Mesenchymal stem cell (in vitro differentiated cells and primary cell): ENCODE measurements at regions not wholly inside any gene's neighbourhood (a gene's known extent, or its start where the extent isn't known, plus 50 kb on each side); places are given as distances from the start of the nearest gene placed in this dataset.

ENCODE experiments used
- DNase-seq: peaks from one replicate; pipeline ENCODE4 v3.0.0-alpha.2; 2013
- H2AFZ ChIP-seq: one replicate; pipeline ENCODE4 v1.6.1; 2013; ENCODE audit warnings: low read depth, mild to moderate bottlenecking, control low read depth, inconsistent platforms, low read length, moderate library complexity
- H2AK5ac ChIP-seq: 2 replicates; pipeline ENCODE4 v1.6.1; 2013; ENCODE audit warnings: low read length, moderate library complexity, mild to moderate bottlenecking, inconsistent platforms; ENCODE audit not compliant: severe bottlenecking
- H2BK120ac ChIP-seq: one replicate; pipeline ENCODE4 v1.6.1; 2013; ENCODE audit warnings: low read depth, mild to moderate bottlenecking, inconsistent platforms, low read length, moderate library complexity
- H2BK12ac ChIP-seq, 2 experiments: one replicate each; pipeline ENCODE4 v1.6.1; 2013; ENCODE audit warnings: inconsistent platforms in 2 of 2, low read length in 2 of 2, mild to moderate bottlenecking in 2 of 2, moderate library complexity in 2 of 2, control low read depth in 1 of 2
- H2BK15ac ChIP-seq: one replicate; pipeline ENCODE4 v1.6.1; 2013; ENCODE audit warnings: mild to moderate bottlenecking, low read depth, inconsistent platforms; ENCODE audit not compliant: poor library complexity, severe bottlenecking
- H2BK5ac ChIP-seq: 2 replicates; pipeline ENCODE4 v1.6.1; 2013; ENCODE audit warnings: low read depth, mild to moderate bottlenecking, low read length, control low read depth, inconsistent platforms; ENCODE audit not compliant: poor library complexity, severe bottlenecking
- H3K14ac ChIP-seq, 2 experiments: one replicate each; pipeline ENCODE4 v1.6.1; 2013; ENCODE audit warnings: inconsistent platforms in 2 of 2, low read length in 2 of 2, control low read depth in 1 of 2, mild to moderate bottlenecking in 1 of 2, moderate library complexity in 1 of 2
- H3K18ac ChIP-seq, 2 experiments: one replicate each; pipeline ENCODE4 v1.6.1; 2013; ENCODE audit warnings: inconsistent platforms in 2 of 2, low read length in 2 of 2, control low read depth in 1 of 2, low read depth in 1 of 2, mild to moderate bottlenecking in 1 of 2
- H3K23ac ChIP-seq, 2 experiments: one replicate each; pipeline ENCODE4 v1.6.1; 2013; ENCODE audit warnings: inconsistent platforms in 2 of 2, low read length in 2 of 2, mild to moderate bottlenecking in 2 of 2, moderate library complexity in 2 of 2, control low read depth in 1 of 2
- H3K27ac ChIP-seq: 2 replicates; pipeline ENCODE4 v1.5.1; 2013; ENCODE audit warnings: mild to moderate bottlenecking, moderate library complexity, low read length, control low read depth, inconsistent platforms; ENCODE audit not compliant: poor library complexity, severe bottlenecking
- H3K27me3 ChIP-seq, 2 experiments: 2 replicates each; pipeline versions ENCODE4 v1.6.1 to v1.7.0; 2013; ENCODE audit warnings: low read length in 2 of 2, mild to moderate bottlenecking in 2 of 2, moderate library complexity in 2 of 2, control low read depth in 1 of 2, inconsistent platforms in 1 of 2; ENCODE audit not compliant: control insufficient read depth in 1 of 2, insufficient read depth in 1 of 2
- H3K36me3 ChIP-seq, 2 experiments: 2 replicates each; pipeline versions ENCODE4 v1.6.1 to v1.7.0; 2013; ENCODE audit warnings: low read length in 2 of 2, control low read depth in 1 of 2, inconsistent platforms in 1 of 2, low read depth in 1 of 2, mild to moderate bottlenecking in 1 of 2; ENCODE audit not compliant: insufficient read depth in 2 of 2, control insufficient read depth in 1 of 2
- H3K4ac ChIP-seq, 2 experiments: one replicate each; pipeline ENCODE4 v1.6.1; 2013; ENCODE audit warnings: inconsistent platforms in 2 of 2, low read length in 2 of 2, mild to moderate bottlenecking in 2 of 2, moderate library complexity in 2 of 2, control low read depth in 1 of 2, low read depth in 1 of 2
- H3K4me1 ChIP-seq: 2 replicates; pipeline ENCODE4 v1.6.1; 2013; ENCODE audit warnings: low read depth, low read length, control low read depth; ENCODE audit not compliant: control insufficient read depth, insufficient read depth
- H3K4me2 ChIP-seq: 2 replicates; pipeline ENCODE4 v1.6.1; 2013; ENCODE audit warnings: low read length, mild to moderate bottlenecking, inconsistent platforms; ENCODE audit not compliant: poor library complexity, severe bottlenecking
- H3K4me3 ChIP-seq, 2 experiments: 2 replicates each; pipeline versions ENCODE4 v1.5.1 to v1.7.0; 2013; ENCODE audit warnings: low read length in 2 of 2, mild to moderate bottlenecking in 2 of 2, control low read depth in 1 of 2, low read depth in 1 of 2; ENCODE audit not compliant: insufficient read depth in 1 of 2
- H3K79me1 ChIP-seq: replicated peaks from 2 replicates; pipeline ENCODE4 v1.6.1; 2013; ENCODE audit warnings: mild to moderate bottlenecking, control low read depth, low read length, inconsistent platforms; ENCODE audit not compliant: poor library complexity, severe bottlenecking
- H3K9ac ChIP-seq: 2 replicates; pipeline ENCODE4 v1.7.0; 2013; ENCODE audit warnings: mild to moderate bottlenecking, low read length, moderate library complexity
- H3K9me3 ChIP-seq: 2 replicates; pipeline ENCODE4 v1.7.0; 2013; ENCODE audit warnings: mild to moderate bottlenecking, low read length; ENCODE audit not compliant: control insufficient read depth
- H4K8ac ChIP-seq: one replicate; pipeline ENCODE4 v1.6.1; 2013; ENCODE audit warnings: inconsistent platforms, mild to moderate bottlenecking, low read length, moderate library complexity
- H4K91ac ChIP-seq: one replicate; pipeline ENCODE4 v1.6.1; 2013; ENCODE audit warnings: mild to moderate bottlenecking, low read length, inconsistent platforms
- WGBS: methylation state at CpG from one replicate; pipeline ENCODE4 v1.1.7; 2013; ENCODE audit warnings: mixed read lengths; 5-methylcytosine and 5-hydroxymethylcytosine counted together

GRCh38 chr4:24234288-24234848, 344.5 kb upstream of the PPARGC1A start:
- Histone ChIP-seq H2AK5ac (no peak overlapping the region), H2BK12ac (no peak overlapping the region), H3K27me3 (no peaks in the 10 kb centered on the region), H2BK15ac (no peak overlapping the region), H4K8ac (no peak overlapping the region), H3K27ac (no peak overlapping the region), H3K4me2 (no peak overlapping the region), H3K9ac (no peak overlapping the region), H3K23ac (no peak overlapping the region), H3K18ac (no peak overlapping the region), H3K4me1 (no peaks in the 10 kb centered on the region), H3K4me3 (no peak overlapping the region), H4K91ac (no peak overlapping the region), H3K14ac (no peak overlapping the region), H3K4ac (no peak overlapping the region), H3K79me1 (no peaks in the 10 kb centered on the region), H2BK5ac (no peak overlapping the region), H3K9me3 (no peaks in the 10 kb centered on the region), H2BK120ac (no peak overlapping the region), H3K36me3 (no peaks in the 10 kb centered on the region), H2AFZ (no peak overlapping the region)
- DNase-seq: no peak
- 100% methylated on average over 1 of the region's 3 CpGs for WGBS

- Histone ChIP-seq H2AFZ (no peak overlapping the region), H3K14ac (no peak overlapping the region), H2BK12ac (no peak overlapping the region), H3K18ac (no peak overlapping the region), H3K4me3 (no peak overlapping the region), H2BK15ac (no peak overlapping the region), H3K23ac (no peak overlapping the region), H3K4me2 (no peak overlapping the region), H3K4ac (no peak overlapping the region), H3K27me3 (no peaks in the 10 kb centered on the region), H2BK5ac (no peak overlapping the region), H4K91ac (no peak overlapping the region), H3K4me1 (peaks cover 4% of the 10 kb centered on the region), H3K27ac (no peak overlapping the region), H4K8ac (no peak overlapping the region), H3K9ac (no peak overlapping the region), H3K36me3 (no peaks in the 10 kb centered on the region), H3K9me3 (no peaks in the 10 kb centered on the region), H2BK120ac (no peak overlapping the region), H3K79me1 (no peaks in the 10 kb centered on the region), H2AK5ac (no peak overlapping the region)
- DNase-seq: no peak
- WGBS: 93% methylated on average over 5 of the region's 6 CpGs
Observed at GRCh38 chr4:24230955-24231354, 341.1 kb upstream of the PPARGC1A start.

- H3K9me3 ChIP-seq: no peaks in the 10 kb centered on the region
- H3K4me2 ChIP-seq: no peak overlapping the region
- H2AFZ ChIP-seq: no peak overlapping the region
- no peak overlapping the region for H2BK5ac ChIP-seq
- no peak overlapping the region for H3K4me3 ChIP-seq
- no peak overlapping the region for H2AK5ac ChIP-seq
- no peak overlapping the region for H3K4ac ChIP-seq
- no peak overlapping the region for H3K23ac ChIP-seq
- no peaks in the 10 kb centered on the region for H3K36me3 ChIP-seq
- no peaks in the 10 kb centered on the region for H3K27me3 ChIP-seq
- no peaks in the 10 kb centered on the region for H3K79me1 ChIP-seq
- no peak overlapping the region for H4K8ac ChIP-seq
- H2BK15ac ChIP-seq: no peak overlapping the region
- no peak overlapping the region for H3K14ac ChIP-seq
- H2BK120ac ChIP-seq: no peak overlapping the region
- H4K91ac ChIP-seq: no peak overlapping the region
- H3K9ac ChIP-seq: no peak overlapping the region
- WGBS: 88% methylated on average over 3 of the region's 4 CpGs
- peak; percentile 26 for DNase-seq
- no peak overlapping the region for H2BK12ac ChIP-seq
- H3K18ac ChIP-seq: no peak overlapping the region
- H3K4me1 ChIP-seq: peaks cover 4% of the 10 kb centered on the region
- no peak overlapping the region for H3K27ac ChIP-seq
Observed at GRCh38 chr4:24229978-24230377, 340.1 kb upstream of the PPARGC1A start.

- no peak for DNase-seq
- Histone ChIP-seq H3K14ac (no peak overlapping the region), H3K9me3 (no peaks in the 10 kb centered on the region), H3K4me2 (no peak overlapping the region), H2BK5ac (no peak overlapping the region), H3K18ac (no peak overlapping the region), H3K36me3 (no peaks in the 10 kb centered on the region), H2BK120ac (no peak overlapping the region), H2BK12ac (no peak overlapping the region), H3K27ac (no peak overlapping the region), H3K23ac (no peak overlapping the region), H2AFZ (no peak overlapping the region), H2AK5ac (no peak overlapping the region), H3K27me3 (no peaks in the 10 kb centered on the region), H3K9ac (no peak overlapping the region), H3K79me1 (no peaks in the 10 kb centered on the region), H3K4me1 (peaks cover 4% of the 10 kb centered on the region), H4K91ac (no peak overlapping the region), H2BK15ac (no peak overlapping the region), H4K8ac (no peak overlapping the region), H3K4me3 (no peak overlapping the region), H3K4ac (no peak overlapping the region)
- 96% methylated on average over 3 of the region's 4 CpGs for WGBS
Observed at GRCh38 chr4:24228692-24229091, 338.8 kb upstream of the PPARGC1A start.
